ENCODE measurements at regions not wholly inside any gene's neighbourhood (a gene's known extent, or its start where the extent isn't known, plus 50 kb on each side); places are given as distances from the start of the nearest gene placed in this dataset.

DNA sequence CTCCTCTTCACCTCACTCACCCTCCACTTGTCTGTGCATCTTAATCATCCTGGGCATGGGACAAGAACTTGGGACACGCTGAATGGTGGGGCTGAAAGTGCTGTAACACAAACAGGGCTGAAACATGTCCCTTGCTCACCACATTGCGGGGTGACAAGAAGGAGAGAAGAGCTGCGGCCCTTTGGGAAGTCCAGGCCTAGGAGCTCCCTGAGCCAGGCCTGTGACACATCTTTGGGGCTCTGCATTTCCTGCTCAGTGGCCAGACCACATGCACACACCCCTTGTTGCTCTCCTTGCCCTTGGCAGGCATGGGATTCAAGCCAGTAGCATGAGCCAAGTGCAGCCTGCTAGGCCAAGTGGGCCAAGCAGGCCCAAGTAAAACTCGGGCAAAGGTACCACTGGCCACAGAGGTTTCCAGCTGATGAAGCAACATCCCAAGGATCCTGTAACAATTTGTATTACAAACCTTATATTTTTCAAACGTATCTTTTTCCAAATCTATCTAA lies 1384.3 kb upstream of the PCDH20 start:
- H3K36me3 ChIP-seq = no peaks in the 10 kb centered on the region
- H3K4me1 ChIP-seq = no peaks in the 10 kb centered on the region
- ATAC-seq = no peak
- WGBS, 2 donors (ENCODE audit: low coverage in 1 of 2) = 87 to 94% methylated on average over 2 to 3 of the region's 5 CpGs
- no peaks in the 10 kb centered on the region for H3K27me3 ChIP-seq
- no peak overlapping the region for H3K27ac ChIP-seq
- no peak overlapping the region for H3K4me3 ChIP-seq
- no peaks in the 10 kb centered on the region for H3K9me3 ChIP-seq
- TF ChIP-seq POLR2AphosphoS5 (IDR thresholded peaks at IDR 0.05) (no peak), POLR2A (IDR thresholded peaks at IDR 0.05) (no peak), EP300 (IDR thresholded peaks at IDR 0.05) (no peak)
- TF ChIP-seq, protein P1, sequence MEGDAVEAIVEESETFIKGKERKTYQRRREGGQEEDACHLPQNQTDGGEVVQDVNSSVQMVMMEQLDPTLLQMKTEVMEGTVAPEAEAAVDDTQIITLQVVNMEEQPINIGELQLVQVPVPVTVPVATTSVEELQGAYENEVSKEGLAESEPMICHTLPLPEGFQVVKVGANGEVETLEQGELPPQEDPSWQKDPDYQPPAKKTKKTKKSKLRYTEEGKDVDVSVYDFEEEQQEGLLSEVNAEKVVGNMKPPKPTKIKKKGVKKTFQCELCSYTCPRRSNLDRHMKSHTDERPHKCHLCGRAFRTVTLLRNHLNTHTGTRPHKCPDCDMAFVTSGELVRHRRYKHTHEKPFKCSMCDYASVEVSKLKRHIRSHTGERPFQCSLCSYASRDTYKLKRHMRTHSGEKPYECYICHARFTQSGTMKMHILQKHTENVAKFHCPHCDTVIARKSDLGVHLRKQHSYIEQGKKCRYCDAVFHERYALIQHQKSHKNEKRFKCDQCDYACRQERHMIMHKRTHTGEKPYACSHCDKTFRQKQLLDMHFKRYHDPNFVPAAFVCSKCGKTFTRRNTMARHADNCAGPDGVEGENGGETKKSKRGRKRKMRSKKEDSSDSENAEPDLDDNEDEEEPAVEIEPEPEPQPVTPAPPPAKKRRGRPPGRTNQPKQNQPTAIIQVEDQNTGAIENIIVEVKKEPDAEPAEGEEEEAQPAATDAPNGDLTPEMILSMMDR (IDR thresholded peaks at IDR 0.05) = no peak

DNA sequence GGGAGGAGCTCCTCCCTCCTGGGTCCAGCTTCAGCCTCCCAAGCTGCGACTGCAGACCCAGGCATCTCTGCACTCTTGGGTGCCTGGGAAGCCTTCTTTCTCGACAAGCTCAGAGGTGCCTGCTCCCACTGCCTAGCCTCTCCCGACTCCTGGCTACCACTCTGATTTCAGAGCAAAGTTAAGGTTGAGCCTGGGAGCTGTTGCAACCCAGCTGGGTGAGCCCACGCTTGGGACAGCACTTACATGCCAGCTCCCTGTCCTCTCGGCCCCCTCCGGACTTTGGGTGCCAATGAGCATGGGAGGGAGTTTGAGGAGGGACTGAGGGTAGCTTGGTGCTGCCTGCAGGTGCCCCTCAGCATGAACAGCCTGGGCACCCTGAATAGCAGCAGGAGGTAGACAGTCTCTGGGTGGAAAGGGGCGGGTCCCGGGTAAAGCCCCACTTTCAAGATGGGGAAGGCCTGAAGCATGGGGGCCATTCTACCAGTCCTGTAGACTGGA lies 1383.4 kb upstream of the PCDH20 start:
- H3K36me3 ChIP-seq = no peaks in the 10 kb centered on the region
- no peaks in the 10 kb centered on the region for H3K9me3 ChIP-seq
- H3K27ac ChIP-seq = no peak overlapping the region
- ATAC-seq = no peak
- TF ChIP-seq EP300 (IDR thresholded peaks at IDR 0.05) = no peak
- no peak for TF ChIP-seq POLR2A (IDR thresholded peaks at IDR 0.05)
- TF ChIP-seq, protein P1 (IDR thresholded peaks at IDR 0.05) = no peak
- no peak for TF ChIP-seq POLR2AphosphoS5 (IDR thresholded peaks at IDR 0.05)
- H3K4me3 ChIP-seq = no peak overlapping the region
- WGBS, 2 donors (ENCODE audit: low coverage in 1 of 2) = no CpG with 5 or more reads among the region's 8 CpGs
- H3K4me1 ChIP-seq = no peaks in the 10 kb centered on the region
- H3K27me3 ChIP-seq = no peaks in the 10 kb centered on the region

- no peak for ATAC-seq
- H3K4me1 ChIP-seq = no peaks in the 10 kb centered on the region
- TF ChIP-seq POLR2A (IDR thresholded peaks at IDR 0.05) (no peak), EP300 (IDR thresholded peaks at IDR 0.05) (no peak), POLR2AphosphoS5 (IDR thresholded peaks at IDR 0.05) (no peak)
- TF ChIP-seq, protein P1 (IDR thresholded peaks at IDR 0.05) = no peak
- H3K27ac ChIP-seq = no peak overlapping the region
- H3K4me3 ChIP-seq = no peak overlapping the region
- H3K27me3 ChIP-seq = no peaks in the 10 kb centered on the region
- H3K9me3 ChIP-seq = no peaks in the 10 kb centered on the region
- 27 to 33% methylated on average over 1 of the region's 1 CpG for WGBS, 2 donors (ENCODE audit: low coverage in 1 of 2)
- H3K36me3 ChIP-seq = no peaks in the 10 kb centered on the region
These were observed 1378.2 kb upstream of the PCDH20 start for GRCh38 chr13:62793850-62794249.

- Histone ChIP-seq H3K36me3 (no peaks in the 10 kb centered on the region), H3K9me3 (no peaks in the 10 kb centered on the region), H3K4me3 (no peak overlapping the region), H3K27ac (no peak overlapping the region), H3K27me3 (no peaks in the 10 kb centered on the region), H3K4me1 (no peaks in the 10 kb centered on the region)
- TF ChIP-seq POLR2AphosphoS5 (IDR thresholded peaks at IDR 0.05) (no peak), POLR2A (IDR thresholded peaks at IDR 0.05) (no peak), EP300 (IDR thresholded peaks at IDR 0.05) (no peak)
- TF ChIP-seq, protein P1 (IDR thresholded peaks at IDR 0.05) = no peak
- no peak for ATAC-seq
- WGBS, 2 donors (ENCODE audit: low coverage in 1 of 2) = 24 to 56% methylated on average over 1 of the region's 1 CpG
These were observed 1366.2 kb upstream of the PCDH20 start for GRCh38 chr13:62781866-62782265.

- no peak for ATAC-seq
- no peaks in the 10 kb centered on the region for H3K36me3 ChIP-seq
- no peaks in the 10 kb centered on the region for H3K9me3 ChIP-seq
- no peaks in the 10 kb centered on the region for H3K4me1 ChIP-seq
- H3K27ac ChIP-seq = no peak overlapping the region
- TF ChIP-seq, protein P1 (IDR thresholded peaks at IDR 0.05) = no peak
- TF ChIP-seq EP300 (IDR thresholded peaks at IDR 0.05) (no peak), POLR2A (IDR thresholded peaks at IDR 0.05) (no peak), POLR2AphosphoS5 (IDR thresholded peaks at IDR 0.05) (no peak)
- 86 to 91% methylated on average over 5 to 6 of the region's 6 CpGs for WGBS, 2 donors (ENCODE audit: low coverage in 1 of 2)
- H3K4me3 ChIP-seq = no peak overlapping the region
- no peaks in the 10 kb centered on the region for H3K27me3 ChIP-seq
These were observed 1363.5 kb upstream of the PCDH20 start for GRCh38 chr13:62779161-62779560.

Data from gastroesophageal sphincter (tissue), 4 donors.